Kidney (tissue), 13 donors: ENCODE measurements at regions not wholly inside any gene's neighbourhood (a gene's known extent, or its start where the extent isn't known, plus 50 kb on each side); places are given as distances from the start of the nearest gene placed in this dataset.

Experiments
- DNase-seq, 5 donors: peaks; one replicate each; pipeline ENCODE4 v3.0.0-alpha.2; 2013 to 2020
- FAIRE-seq: peaks from 2 replicates; lab custom pipeline; 2012; peaks lifted over from hg19 to GRCh38; lab: Jason Lieb, UNC
- H3K27ac ChIP-seq, 2 donors: one replicate each; pipeline ENCODE4 v1.7.0; 2013; ENCODE audit warnings: low read depth in 2 of 2, low read length in 2 of 2, inconsistent platforms in 1 of 2
- H3K27me3 ChIP-seq: one replicate; pipeline ENCODE4 v1.7.1; 2013; ENCODE audit warnings: low read length, inconsistent platforms; ENCODE audit not compliant: control insufficient read depth, insufficient read depth
- H3K36me3 ChIP-seq, 3 donors: one replicate each; pipeline versions ENCODE4 v1.7.0 to v1.7.1; 2013; ENCODE audit warnings: low read length in 3 of 3, control low read depth in 1 of 3, inconsistent platforms in 1 of 3; ENCODE audit not compliant: insufficient read depth in 3 of 3, control insufficient read depth in 2 of 3
- H3K4me1 ChIP-seq, 3 donors: one replicate each; pipeline versions ENCODE4 v1.7.0 to v1.7.1; 2013; ENCODE audit warnings: low read length in 3 of 3, inconsistent platforms in 1 of 3, low read depth in 1 of 3; ENCODE audit not compliant: control insufficient read depth in 2 of 3, insufficient read depth in 2 of 3
- H3K4me3 ChIP-seq, 3 donors: one replicate each; pipeline versions ENCODE4 v1.7.0 to v1.8.1; 2013; ENCODE audit warnings: low read length in 3 of 3, control low read depth in 1 of 3, inconsistent platforms in 1 of 3
- H3K9ac ChIP-seq, 3 donors: one replicate each; pipeline versions ENCODE4 v1.7.0 to v1.7.1; 2013; ENCODE audit warnings: low read length in 3 of 3, control low read depth in 1 of 3, inconsistent platforms in 1 of 3
- H3K9me3 ChIP-seq, 3 donors: one replicate each; pipeline versions ENCODE4 v1.7.0 to v1.7.1; 2013; ENCODE audit warnings: low read length in 3 of 3, control low read depth in 1 of 3, inconsistent platforms in 1 of 3; ENCODE audit not compliant: control insufficient read depth in 2 of 3, insufficient read depth in 1 of 3
- intact Hi-C: fragments of 100-400 bp; cut with DNase I; formaldehyde crosslinking; loops from one replicate; pipeline ENCODE4 v1.11.1; 2022
- TF ChIP-seq, protein P1 (sequence below): IDR thresholded peaks from 3 replicates; pipeline ENCODE4 v1.5.1; 2012; ENCODE audit warnings: mild to moderate bottlenecking, moderate library complexity, borderline replicate concordance; ENCODE audit not compliant: insufficient read depth; ENCODE audit errors: extremely low read depth
- donor health status: control.
- donor health status: control.
- donor health status: control.
- donor health status: control.
- donor health status: control.
- donor health status: DM: yes; HTN: yes; CAD: no.
- donor health status: Normal renal cell carcinoma (clear cell type).

DNA sequence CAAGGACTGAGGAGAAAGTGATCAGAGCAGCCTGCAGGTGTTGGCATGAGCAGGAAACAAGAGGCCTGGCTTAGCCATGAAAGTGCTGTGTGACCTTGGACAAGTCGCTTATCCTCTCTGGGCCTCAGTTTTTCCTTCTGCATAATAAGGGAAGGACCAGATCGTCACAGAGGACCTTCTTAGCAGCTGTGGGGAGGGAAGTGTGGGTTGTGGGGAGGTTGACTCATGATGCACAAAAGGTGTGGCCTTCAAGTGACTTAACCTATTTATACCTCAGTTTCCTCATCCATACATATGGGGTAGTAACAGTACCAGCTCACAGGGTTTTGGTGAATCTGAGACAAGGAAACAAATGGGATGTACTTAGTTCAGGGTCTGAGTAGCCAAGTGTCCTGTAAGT lies 658.8 kb downstream of the MATN1 start:
- no peak for FAIRE-seq
- DNase-seq: no peak
- H3K4me3 ChIP-seq: no peak overlapping the region
- no peaks in the 10 kb centered on the region for H3K36me3 ChIP-seq
- H3K27ac ChIP-seq: no peak overlapping the region
- TF ChIP-seq, protein P1, sequence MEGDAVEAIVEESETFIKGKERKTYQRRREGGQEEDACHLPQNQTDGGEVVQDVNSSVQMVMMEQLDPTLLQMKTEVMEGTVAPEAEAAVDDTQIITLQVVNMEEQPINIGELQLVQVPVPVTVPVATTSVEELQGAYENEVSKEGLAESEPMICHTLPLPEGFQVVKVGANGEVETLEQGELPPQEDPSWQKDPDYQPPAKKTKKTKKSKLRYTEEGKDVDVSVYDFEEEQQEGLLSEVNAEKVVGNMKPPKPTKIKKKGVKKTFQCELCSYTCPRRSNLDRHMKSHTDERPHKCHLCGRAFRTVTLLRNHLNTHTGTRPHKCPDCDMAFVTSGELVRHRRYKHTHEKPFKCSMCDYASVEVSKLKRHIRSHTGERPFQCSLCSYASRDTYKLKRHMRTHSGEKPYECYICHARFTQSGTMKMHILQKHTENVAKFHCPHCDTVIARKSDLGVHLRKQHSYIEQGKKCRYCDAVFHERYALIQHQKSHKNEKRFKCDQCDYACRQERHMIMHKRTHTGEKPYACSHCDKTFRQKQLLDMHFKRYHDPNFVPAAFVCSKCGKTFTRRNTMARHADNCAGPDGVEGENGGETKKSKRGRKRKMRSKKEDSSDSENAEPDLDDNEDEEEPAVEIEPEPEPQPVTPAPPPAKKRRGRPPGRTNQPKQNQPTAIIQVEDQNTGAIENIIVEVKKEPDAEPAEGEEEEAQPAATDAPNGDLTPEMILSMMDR: no peak
- no peaks in the 10 kb centered on the region for H3K4me1 ChIP-seq
- H3K27me3 ChIP-seq: no peaks in the 10 kb centered on the region
- no peak overlapping the region for H3K9ac ChIP-seq
- intact Hi-C loops: no loop called here
- peaks cover 0 to 5% (median 0%) of the 10 kb centered on the region in 3 donors for H3K9me3 ChIP-seq

DNA sequence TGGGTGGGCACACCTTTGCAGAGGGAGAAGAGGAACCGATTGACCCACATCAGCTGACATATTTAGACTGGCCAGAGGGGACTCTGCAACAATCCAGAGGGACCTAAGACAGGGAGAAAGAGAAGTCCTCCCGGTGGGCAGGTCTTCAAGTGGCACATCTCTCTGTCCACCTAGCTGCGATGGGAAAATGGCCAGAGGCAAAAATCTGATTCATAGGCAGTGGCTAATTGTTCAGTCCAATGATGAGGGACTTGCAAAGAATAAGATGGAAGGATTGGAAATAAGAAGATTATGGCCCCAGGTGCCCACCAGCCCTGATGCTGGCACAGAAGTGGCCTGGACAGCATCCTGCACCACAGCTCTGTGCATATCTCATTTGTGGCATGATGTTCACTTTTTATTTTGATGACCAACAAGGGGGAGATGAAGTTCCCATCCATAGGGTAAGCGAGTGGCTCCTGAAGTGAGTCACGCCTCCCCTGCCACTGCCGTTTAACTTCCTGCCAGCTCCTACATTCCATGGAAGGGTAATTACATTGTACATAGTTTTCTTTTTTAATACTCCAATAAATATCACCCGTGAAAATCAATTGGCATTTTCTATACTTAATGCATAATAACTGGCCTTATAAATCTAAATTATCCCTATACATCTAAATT lies 659.6 kb downstream of the MATN1 start:
- no peak overlapping the region for H3K4me3 ChIP-seq
- no peaks in the 10 kb centered on the region for H3K27me3 ChIP-seq
- peaks cover 0 to 5% (median 0%) of the 10 kb centered on the region in 3 donors for H3K9me3 ChIP-seq
- H3K4me1 ChIP-seq: no peaks in the 10 kb centered on the region
- no peaks in the 10 kb centered on the region for H3K36me3 ChIP-seq
- DNase-seq (no peak), FAIRE-seq (no peak)
- intact Hi-C loops: no loop called here
- TF ChIP-seq, protein P1: no peak
- no peak overlapping the region for H3K27ac ChIP-seq
- H3K9ac ChIP-seq: no peak overlapping the region

DNA sequence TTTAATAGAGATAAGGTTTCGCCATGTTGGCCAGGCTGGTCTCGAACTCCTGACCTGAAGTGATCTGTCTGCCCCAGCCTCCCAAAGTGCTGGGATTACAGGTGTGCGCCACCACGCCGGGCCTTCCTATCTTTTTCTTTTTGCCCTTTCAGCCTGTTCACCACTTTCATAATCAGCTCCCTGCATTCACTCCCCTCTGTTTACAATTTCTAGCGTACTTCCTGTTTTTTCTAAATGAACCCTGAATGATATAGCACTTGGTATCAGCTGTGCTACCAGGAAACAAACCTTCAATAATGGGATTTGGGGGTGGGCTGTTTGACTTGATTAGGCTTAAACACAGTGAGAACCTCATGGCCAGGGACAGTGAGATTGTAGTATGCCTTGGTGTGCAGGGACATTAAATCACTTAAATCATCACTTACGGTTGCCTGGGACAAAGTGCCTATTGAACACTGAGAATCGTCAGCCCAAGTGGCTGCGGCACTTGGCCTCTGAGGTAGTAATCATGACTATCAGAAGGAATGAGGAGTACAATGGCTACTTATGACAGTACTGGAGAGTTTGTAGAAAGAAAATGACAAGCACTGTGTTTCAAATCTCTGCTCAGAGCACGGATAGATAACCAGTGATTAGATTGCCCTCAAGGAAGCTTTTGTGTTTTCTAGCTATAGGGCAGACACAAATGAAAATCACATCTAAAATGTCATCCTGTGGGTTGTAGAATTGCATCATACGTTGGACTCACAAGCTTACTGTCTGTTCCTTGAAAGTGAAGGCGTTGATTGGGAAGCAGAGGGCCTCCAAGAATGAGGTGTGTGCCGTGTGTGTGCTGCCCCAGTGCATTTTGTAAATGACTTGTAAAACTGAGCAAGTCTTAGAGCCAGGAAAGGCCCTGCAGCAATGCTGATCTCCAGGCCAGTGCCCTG lies 661.8 kb downstream of the MATN1 start:
- no peaks in the 10 kb centered on the region for H3K27me3 ChIP-seq
- DNase-seq (peak in 1 of 5 donors; percentile 15), FAIRE-seq (no peak)
- no peak overlapping the region for H3K9ac ChIP-seq
- intact Hi-C loops: no loop called here
- H3K4me1 ChIP-seq: no peaks in the 10 kb centered on the region
- H3K9me3 ChIP-seq: no peaks in the 10 kb centered on the region
- H3K36me3 ChIP-seq: no peaks in the 10 kb centered on the region
- no peak overlapping the region for H3K4me3 ChIP-seq
- TF ChIP-seq, protein P1: no peak
- H3K27ac ChIP-seq: no peak overlapping the region
